RWPE2 (cell line): ENCODE measurements at regions not wholly inside any gene's neighbourhood (a gene's known extent, or its start where the extent isn't known, plus 50 kb on each side); places are given as distances from the start of the nearest gene placed in this dataset.
A peak's percentile ranks its signal among the peaks of the same experiment; 100 is the strongest.
"Not testable (repeated sequence)": the region's sequence is repeated elsewhere in the genome, so short reads cannot be mapped to it uniquely, and the experiment has no call there.

Source experiments
- ATAC-seq: fragments of 200-7000 bp; cut with Tn5 transposase; 3 replicates; pipeline ENCODE4 v1.9.1; 2021; ENCODE audit warnings: low read depth
- DNase-seq: peaks from one replicate; pipeline ENCODE4 v3.0.0-alpha.2; 2020; ENCODE audit warnings: low spot score
- H3K27ac ChIP-seq: fragments of 450-650 bp; 2 replicates; pipeline ENCODE4 v1.5.1; 2017; ENCODE audit warnings: mild to moderate bottlenecking; ENCODE audit not compliant: poor library complexity, severe bottlenecking
- H3K27me3 ChIP-seq: fragments of 250-450 bp; sonication (Bioruptor Pico); 2 replicates; pipeline ENCODE4 v1.5.1; 2021; ENCODE audit warnings: mild to moderate bottlenecking, moderate library complexity; ENCODE audit not compliant: insufficient read depth, poor library complexity, severe bottlenecking
- H3K36me3 ChIP-seq: fragments of 250-450 bp; sonication (Bioruptor Pico); 2 replicates; pipeline ENCODE4 v1.5.1; 2020; ENCODE audit warnings: low read depth, mild to moderate bottlenecking, moderate library complexity
- H3K4me1 ChIP-seq: fragments of 250-450 bp; sonication (Bioruptor Pico); 2 replicates; pipeline ENCODE4 v1.5.1; 2021; ENCODE audit warnings: mild to moderate bottlenecking, moderate library complexity; ENCODE audit not compliant: insufficient read depth, poor library complexity, severe bottlenecking
- H3K4me3 ChIP-seq: fragments of 250-450 bp; sonication (Bioruptor Pico); 2 replicates; pipeline ENCODE4 v1.5.1; 2021; ENCODE audit warnings: mild to moderate bottlenecking, moderate library complexity; ENCODE audit not compliant: severe bottlenecking
- H3K9me3 ChIP-seq: fragments of 250-450 bp; sonication (Bioruptor Pico); 2 replicates; pipeline ENCODE4 v1.5.1; 2021; ENCODE audit warnings: mild to moderate bottlenecking, moderate library complexity; ENCODE audit not compliant: severe bottlenecking
- CTCF ChIP-seq: fragments of 450-650 bp; IDR thresholded peaks from one replicate; pipeline ENCODE4 v1.5.1; 2017; ENCODE audit warnings: mild to moderate bottlenecking, moderate library complexity; ENCODE audit not compliant: poor library complexity, severe bottlenecking

- no peaks in the 10 kb centered on the region for H3K36me3 ChIP-seq
- H3K27me3 ChIP-seq: peaks cover 48% of the 10 kb centered on the region
- H3K4me1 ChIP-seq: no peaks in the 10 kb centered on the region
- no peak overlapping the region for H3K4me3 ChIP-seq
- DNase-seq: no peak
- no peak overlapping the region for H3K27ac ChIP-seq
- TF ChIP-seq CTCF: no peak
- ATAC-seq: no peak
- peaks cover 2% of the 10 kb centered on the region for H3K9me3 ChIP-seq
Measured at GRCh38 chr14:106269029-106269428, 742.6 kb downstream of the TMEM121 start.

GRCh38 chr14:106269451-106270204 is 743.2 kb downstream of the TMEM121 start:
- Histone ChIP-seq H3K4me1 (no peaks in the 10 kb centered on the region), H3K27ac (no peak overlapping the region), H3K36me3 (no peaks in the 10 kb centered on the region), H3K27me3 (peaks cover 43% of the 10 kb centered on the region), H3K4me3 (no peak overlapping the region), H3K9me3 (peaks cover 2% of the 10 kb centered on the region)
- no peak for ATAC-seq
- DNase-seq: no peak
- no peak for TF ChIP-seq CTCF

GRCh38 chr14:106270476-106271121 is 744.2 kb downstream of the TMEM121 start:
- not testable (repeated sequence) for H3K36me3 ChIP-seq, DNase-seq, ATAC-seq, H3K4me1 ChIP-seq, H3K4me3 ChIP-seq, H3K9me3 ChIP-seq, H3K27ac ChIP-seq
- H3K27me3 ChIP-seq: peaks cover 34% of the 10 kb centered on the region

- peaks cover 24% of the 10 kb centered on the region for H3K27me3 ChIP-seq
- ATAC-seq (no peak), DNase-seq (no peak)
- no peak overlapping the region for H3K4me3 ChIP-seq
- H3K9me3 ChIP-seq: peaks cover 2% of the 10 kb centered on the region
- no peak for TF ChIP-seq CTCF
- no peaks in the 10 kb centered on the region for H3K4me1 ChIP-seq
- H3K36me3 ChIP-seq: no peaks in the 10 kb centered on the region
- H3K27ac ChIP-seq: no peak overlapping the region
Measured at GRCh38 chr14:106276326-106277267, 750.2 kb downstream of the TMEM121 start.

- H3K9me3 ChIP-seq: peaks cover 2% of the 10 kb centered on the region
- peaks cover 17% of the 10 kb centered on the region for H3K27me3 ChIP-seq
- DNase-seq (no peak), ATAC-seq (no peak)
- TF ChIP-seq CTCF: peak; percentile 48
- H3K4me1 ChIP-seq: no peaks in the 10 kb centered on the region
- H3K27ac ChIP-seq: no peak overlapping the region
- no peak overlapping the region for H3K4me3 ChIP-seq
- no peaks in the 10 kb centered on the region for H3K36me3 ChIP-seq
Measured at GRCh38 chr14:106277503-106277902, 751.1 kb downstream of the TMEM121 start.
